A673 (cell line): ENCODE measurements at regions not wholly inside any gene's neighbourhood (a gene's known extent, or its start where the extent isn't known, plus 50 kb on each side); places are given as distances from the start of the nearest gene placed in this dataset.
"Not testable (repeated sequence)": the region's sequence is repeated elsewhere in the genome, so short reads cannot be mapped to it uniquely, and the experiment has no call there.

Experiments used
- BruUV-seq: library from RNA; stranded (reverse); fragments of 400-500 nt; replicated peaks from 2 replicates; lab custom pipeline; 2021; lab: Mats Ljungman, UMichigan
- CTCF ChIA-PET: fragments of 300-600 bp; sonication (Branson Sonifier 250); formaldehyde crosslinking; loops from one replicate; lab custom pipeline; 2022; ENCODE audit warnings: antibody characterized with exemption; lab: Charles Lee
- POLR2A ChIA-PET: fragments of 300-600 bp; sonication (Branson Sonifier 250); formaldehyde crosslinking; loops from one replicate; lab custom pipeline; 2022; ENCODE audit warnings: antibody characterized with exemption; ENCODE audit not compliant: low non-redundant PET; lab: Charles Lee
- DNase-seq: peaks from one replicate; pipeline ENCODE4 v3.0.0-alpha.2; 2015; ENCODE audit warnings: low spot score
- H3K27ac ChIP-seq: fragments of 200-600 bp; sonication (generic); 2 replicates; pipeline ENCODE4 v1.5.1; 2016; ENCODE audit warnings: mixed run types, low read depth, mild to moderate bottlenecking, mixed read lengths, antibody characterized with exemption, low read length; ENCODE audit not compliant: poor library complexity, severe bottlenecking
- H3K27me3 ChIP-seq: fragments of 200-600 bp; sonication (generic); replicated peaks from 2 replicates; pipeline ENCODE4 v1.6.1; 2017; ENCODE audit warnings: mixed run types, low read depth, mild to moderate bottlenecking, mixed read lengths, antibody characterized with exemption, low read length; ENCODE audit not compliant: insufficient read depth, poor library complexity
- H3K36me3 ChIP-seq: fragments of 200-600 bp; sonication (generic); 2 replicates; pipeline ENCODE4 v1.6.1; 2016; ENCODE audit warnings: mixed run types, mild to moderate bottlenecking, mixed read lengths, antibody characterized with exemption, low read length; ENCODE audit not compliant: insufficient read depth, poor library complexity, severe bottlenecking
- H3K4me1 ChIP-seq: fragments of 200-600 bp; sonication (generic); 2 replicates; pipeline ENCODE4 v1.6.1; 2017; ENCODE audit warnings: mixed run types, mild to moderate bottlenecking, mixed read lengths, antibody characterized with exemption, low read length; ENCODE audit not compliant: insufficient read depth, poor library complexity, severe bottlenecking
- H3K4me3 ChIP-seq: fragments of 200-600 bp; sonication (generic); 2 replicates; pipeline ENCODE4 v1.5.1; 2016; ENCODE audit warnings: low read depth, mixed run types, mild to moderate bottlenecking, mixed read lengths, low read length; ENCODE audit not compliant: poor library complexity, severe bottlenecking
- H3K9me3 ChIP-seq: fragments of 200-600 bp; sonication (generic); 2 replicates; pipeline ENCODE4 v1.6.1; 2016; ENCODE audit warnings: mixed run types, low read depth, mild to moderate bottlenecking, mixed read lengths, antibody characterized with exemption, low read length; ENCODE audit not compliant: poor library complexity, severe bottlenecking
- EZH2 ChIP-seq: fragments of 200-600 bp; sonication (generic); IDR thresholded peaks from 2 replicates; pipeline ENCODE4 v1.6.1; 2017; ENCODE audit warnings: borderline replicate concordance, low read depth, mild to moderate bottlenecking, mixed read lengths, antibody characterized with exemption, low read length; ENCODE audit not compliant: poor library complexity, severe bottlenecking
- intact Hi-C: fragments of 100-400 bp; cut with micrococcal nuclease; formaldehyde crosslinking; loops from one replicate; pipeline ENCODE4 v1.10.0; 2022; ENCODE audit not compliant: unreplicated experiment
- TF ChIP-seq, protein P1 (sequence below): fragments of 300-800, 200-600 bp; sonication (generic); conservative IDR thresholded peaks from 2 replicates; pipeline ENCODE4 v1.5.1; 2017; ENCODE audit warnings: low read depth, mild to moderate bottlenecking, antibody characterized with exemption, low read length, moderate library complexity, mixed read lengths

- TF ChIP-seq EZH2 = no peak
- TF ChIP-seq, protein P1, sequence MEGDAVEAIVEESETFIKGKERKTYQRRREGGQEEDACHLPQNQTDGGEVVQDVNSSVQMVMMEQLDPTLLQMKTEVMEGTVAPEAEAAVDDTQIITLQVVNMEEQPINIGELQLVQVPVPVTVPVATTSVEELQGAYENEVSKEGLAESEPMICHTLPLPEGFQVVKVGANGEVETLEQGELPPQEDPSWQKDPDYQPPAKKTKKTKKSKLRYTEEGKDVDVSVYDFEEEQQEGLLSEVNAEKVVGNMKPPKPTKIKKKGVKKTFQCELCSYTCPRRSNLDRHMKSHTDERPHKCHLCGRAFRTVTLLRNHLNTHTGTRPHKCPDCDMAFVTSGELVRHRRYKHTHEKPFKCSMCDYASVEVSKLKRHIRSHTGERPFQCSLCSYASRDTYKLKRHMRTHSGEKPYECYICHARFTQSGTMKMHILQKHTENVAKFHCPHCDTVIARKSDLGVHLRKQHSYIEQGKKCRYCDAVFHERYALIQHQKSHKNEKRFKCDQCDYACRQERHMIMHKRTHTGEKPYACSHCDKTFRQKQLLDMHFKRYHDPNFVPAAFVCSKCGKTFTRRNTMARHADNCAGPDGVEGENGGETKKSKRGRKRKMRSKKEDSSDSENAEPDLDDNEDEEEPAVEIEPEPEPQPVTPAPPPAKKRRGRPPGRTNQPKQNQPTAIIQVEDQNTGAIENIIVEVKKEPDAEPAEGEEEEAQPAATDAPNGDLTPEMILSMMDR = no peak
- H3K4me1 ChIP-seq = no peaks in the 10 kb centered on the region
- POLR2A ChIA-PET = interaction anchor here (0.6 kb wide), 1 partner anchor 79 kb away, joined by 3 read pairs; no protein-coding TSS in a partner anchor
- no peak for DNase-seq
- no peak overlapping the region for H3K4me3 ChIP-seq
- no TSS peak for BruUV-seq
- no peaks in the 10 kb centered on the region for H3K9me3 ChIP-seq
- intact Hi-C loops = no loop called here
- no peaks in the 10 kb centered on the region for H3K36me3 ChIP-seq
- no peak overlapping the region for H3K27ac ChIP-seq
- CTCF ChIA-PET = no interaction called here
- no peaks in the 10 kb centered on the region for H3K27me3 ChIP-seq
These were observed 161.9 kb downstream of the ZIC4 start for GRCh38 chr3:147244397-147244796.

DNA sequence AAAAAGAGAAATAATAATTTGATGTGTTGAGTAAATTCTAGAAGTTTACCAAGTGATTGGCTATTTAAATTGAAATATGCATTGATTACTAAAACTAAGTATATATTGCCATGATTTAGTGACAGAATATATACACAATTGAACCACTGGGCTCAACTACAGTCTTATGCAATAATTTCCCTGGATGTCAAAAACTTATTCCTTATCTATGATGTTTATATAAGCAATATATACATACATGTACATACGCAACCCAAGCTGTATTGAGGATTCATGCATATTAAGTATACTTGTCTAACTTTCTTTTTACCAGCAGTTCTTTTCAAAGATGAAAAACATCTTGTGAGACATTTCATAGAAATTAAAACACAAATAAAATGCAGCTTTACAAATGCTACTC, 165.8 kb downstream of the ZIC4 start:
- CTCF ChIA-PET = no interaction called here
- intact Hi-C loops = no loop called here
- Histone ChIP-seq H3K4me1 (no peaks in the 10 kb centered on the region), H3K9me3 (no peaks in the 10 kb centered on the region), H3K27ac (no peak overlapping the region), H3K27me3 (no peaks in the 10 kb centered on the region), H3K36me3 (no peaks in the 10 kb centered on the region), H3K4me3 (no peak overlapping the region)
- DNase-seq = no peak
- POLR2A ChIA-PET = no interaction called here
- no TSS peak for BruUV-seq
- TF ChIP-seq, protein P1 = no peak
- TF ChIP-seq EZH2 = no peak

DNA sequence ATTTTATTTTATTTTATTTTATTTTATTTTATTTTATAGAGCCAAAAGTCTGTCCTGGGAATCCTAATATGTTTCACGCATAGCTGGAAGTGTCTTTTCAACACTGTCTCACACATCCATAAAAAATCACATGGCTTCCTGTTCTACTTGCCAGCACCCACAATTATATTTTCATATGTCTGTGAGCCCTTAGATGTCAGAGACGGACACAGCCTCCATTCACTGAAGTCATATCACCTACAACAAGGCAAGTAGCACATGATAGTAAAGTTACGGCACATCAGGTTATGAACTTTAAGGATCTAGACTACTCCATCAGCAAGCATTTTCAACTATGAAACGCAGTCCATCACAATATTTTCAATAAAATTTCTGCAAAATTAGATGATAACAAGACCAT, 168.4 kb downstream of the ZIC4 start:
- CTCF ChIA-PET = no interaction called here

GRCh38 chr3:147231980-147232379, 174.4 kb downstream of the ZIC4 start:
- intact Hi-C loops, H3K27me3 ChIP-seq, BruUV-seq, POLR2A ChIA-PET, H3K36me3 ChIP-seq, H3K27ac ChIP-seq, H3K9me3 ChIP-seq, DNase-seq, H3K4me3 ChIP-seq, H3K4me1 ChIP-seq, CTCF ChIA-PET: not testable (repeated sequence)

More for the DNA sequence above, 168.4 kb downstream of the ZIC4 start:
- Histone ChIP-seq H3K27me3 (no peaks in the 10 kb centered on the region), H3K27ac (no peak overlapping the region), H3K9me3 (no peaks in the 10 kb centered on the region), H3K4me3 (no peak overlapping the region), H3K4me1 (no peaks in the 10 kb centered on the region), H3K36me3 (no peaks in the 10 kb centered on the region)
- DNase-seq = no peak
- intact Hi-C loops = no loop called here
- no TSS peak for BruUV-seq
- POLR2A ChIA-PET = no interaction called here
- no peak for TF ChIP-seq EZH2
